Gastroesophageal sphincter (tissue), 4 donors: ENCODE measurements at regions not wholly inside any gene's neighbourhood (a gene's known extent, or its start where the extent isn't known, plus 50 kb on each side); places are given as distances from the start of the nearest gene placed in this dataset.
A peak's percentile ranks its signal among the peaks of the same experiment; 100 is the strongest.

Experiments
- ATAC-seq: fragments of 150-250 bp; one replicate; pipeline ENCODE4 v1.9.1; 2016; ENCODE audit warnings: mild to moderate bottlenecking, moderate library complexity
- H3K27ac ChIP-seq, 4 donors: fragments of 200-600 bp; sonication (generic) in 3 of 4; 1 replicate in 3 of 4; 2 replicates in 1 of 4; pipeline ENCODE4 v1.5.1; 2016 to 2019
- H3K27me3 ChIP-seq: fragments of 200-600 bp; sonication (generic); one replicate; pipeline ENCODE4 v1.5.1; 2019
- H3K36me3 ChIP-seq, 2 donors: fragments of 200-600 bp; sonication (generic); one replicate each; pipeline ENCODE4 v1.5.1; 2019; ENCODE audit warnings: control low read depth in 1 of 2
- H3K4me1 ChIP-seq, 3 donors: fragments of 200-600 bp; sonication (generic); 1 replicate in 2 of 3; 2 replicates in 1 of 3; pipeline ENCODE4 v1.5.1; 2016 to 2019; ENCODE audit warnings: control low read depth in 2 of 3
- H3K4me3 ChIP-seq, 2 donors: fragments of 200-600 bp; sonication (generic); one replicate each; pipeline ENCODE4 v1.5.1; 2019; ENCODE audit warnings: mild to moderate bottlenecking in 1 of 2, moderate library complexity in 1 of 2
- H3K9me3 ChIP-seq, 3 donors: fragments of 200-600 bp; sonication (generic); one replicate each; pipeline ENCODE4 v1.5.1; 2017 to 2019; ENCODE audit warnings: control low read depth in 2 of 3
- CTCF ChIP-seq, 4 experiments: fragments of 200-600 bp in 2 of 4; fragments of 450-650 bp in 2 of 4; sonication (generic) in 1 of 4; IDR thresholded peaks; one replicate each; pipeline ENCODE4 v1.5.1; 2017 to 2019; ENCODE audit warnings: antibody characterized with exemption in 4 of 4, mild to moderate bottlenecking in 2 of 4, moderate library complexity in 2 of 4
- EP300 ChIP-seq: sonication (generic); formaldehyde crosslinking; IDR thresholded peaks from one replicate; pipeline ENCODE4 v1.6.1; 2017; ENCODE audit warnings: antibody characterized with exemption, mild to moderate bottlenecking
- POLR2A ChIP-seq, 2 donors: fragments of 450-650 bp; IDR thresholded peaks; one replicate each; pipeline ENCODE4 v1.6.1; 2017; ENCODE audit warnings: antibody characterized with exemption in 2 of 2, mild to moderate bottlenecking in 2 of 2, moderate library complexity in 1 of 2
- POLR2AphosphoS5 ChIP-seq: sonication (generic); formaldehyde crosslinking; IDR thresholded peaks from one replicate; pipeline ENCODE4 v1.6.1; 2017; ENCODE audit warnings: antibody characterized with exemption
- WGBS, 2 donors: methylation state at CpG; one replicate each; pipeline ENCODE4 v1.1.5; 2018; ENCODE audit warnings: low coverage in 1 of 2; 5-methylcytosine and 5-hydroxymethylcytosine counted together

GRCh38 chr9:84393266-84393950 lies 52.9 kb upstream of the SLC28A3 start:
- no peak for ATAC-seq
- Histone ChIP-seq H3K4me3 (no peak overlapping the region), H3K27ac (no peak overlapping the region), H3K9me3 (no peaks in the 10 kb centered on the region), H3K36me3 (no peaks in the 10 kb centered on the region), H3K27me3 (peaks cover 40% of the 10 kb centered on the region), H3K4me1 (no peaks in the 10 kb centered on the region)
- 100% methylated on average over 1 of the region's 24 CpGs; no CpG with 5 or more reads in 1 of the 2 donors for whole genome bisulfite sequencing, 2 donors
- TF ChIP-seq EP300 (no peak), CTCF (IDR thresholded peaks at IDR 0.05) (no peak), POLR2A (IDR thresholded peaks at IDR 0.05) (no peak), POLR2AphosphoS5 (no peak)

GRCh38 chr9:84394036-84394435 lies 53.5 kb upstream of the SLC28A3 start:
- Histone ChIP-seq H3K27ac (no peak overlapping the region), H3K9me3 (no peaks in the 10 kb centered on the region), H3K4me3 (no peak overlapping the region), H3K36me3 (no peaks in the 10 kb centered on the region), H3K27me3 (peaks cover 40% of the 10 kb centered on the region), H3K4me1 (no peaks in the 10 kb centered on the region)
- TF ChIP-seq EP300 (no peak), POLR2AphosphoS5 (no peak), CTCF (IDR thresholded peaks at IDR 0.05) (no peak), POLR2A (IDR thresholded peaks at IDR 0.05) (no peak)
- 83 to 85% methylated on average over 1 to 3 of the region's 3 CpGs for WGBS, 2 donors
- ATAC-seq, result no peak

- WGBS, 2 donors, result 3 to 50% methylated on average over 4 of the region's 13 CpGs
These were observed 56.7 kb upstream of the SLC28A3 start for GRCh38 chr9:84397151-84397728.

GRCh38 chr9:84397822-84398221 lies 57.3 kb upstream of the SLC28A3 start:
- Histone ChIP-seq H3K27ac (no peak overlapping the region), H3K9me3 (peaks cover 0 to 4% (median 0%) of the 10 kb centered on the region in 3 donors), H3K4me1 (no peaks in the 10 kb centered on the region), H3K4me3 (no peak overlapping the region), H3K36me3 (no peaks in the 10 kb centered on the region), H3K27me3 (peaks cover 37% of the 10 kb centered on the region)
- WGBS, 2 donors, result 71 to 85% methylated on average over 3 to 4 of the region's 8 CpGs
- TF ChIP-seq CTCF (IDR thresholded peaks at IDR 0.05) (no peak), POLR2AphosphoS5 (no peak), POLR2A (IDR thresholded peaks at IDR 0.05) (no peak), EP300 (no peak)
- peak; percentile 10 for ATAC-seq

More at GRCh38 chr9:84397151-84397728, 56.7 kb upstream of the SLC28A3 start:
- H3K27ac ChIP-seq, result no peak overlapping the region
- H3K27me3 ChIP-seq, result peaks cover 40% of the 10 kb centered on the region
- peaks cover 0 to 4% (median 0%) of the 10 kb centered on the region in 3 donors for H3K9me3 ChIP-seq
- TF ChIP-seq POLR2AphosphoS5 (no peak), CTCF (IDR thresholded peaks at IDR 0.05) (peak; percentile 73 to 93 (median 87))
- H3K4me1 ChIP-seq, result no peaks in the 10 kb centered on the region
- no peaks in the 10 kb centered on the region for H3K36me3 ChIP-seq
- ATAC-seq, result peak; percentile 62
- H3K4me3 ChIP-seq, result no peak overlapping the region

GRCh38 chr9:84402517-84402916 lies 62.0 kb upstream of the SLC28A3 start:
- no peaks in the 10 kb centered on the region for H3K36me3 ChIP-seq
- no peak for ATAC-seq
- WGBS, 2 donors, result 66 to 83% methylated on average over 1 to 3 of the region's 4 CpGs
- no peak overlapping the region for H3K4me3 ChIP-seq
- no peak overlapping the region for H3K27ac ChIP-seq
- peaks cover 0 to 4% (median 0%) of the 10 kb centered on the region in 3 donors for H3K9me3 ChIP-seq
- no peaks in the 10 kb centered on the region for H3K27me3 ChIP-seq
- TF ChIP-seq POLR2AphosphoS5 (no peak), CTCF (IDR thresholded peaks at IDR 0.05) (no peak), POLR2A (IDR thresholded peaks at IDR 0.05) (no peak), EP300 (no peak)
- no peaks in the 10 kb centered on the region for H3K4me1 ChIP-seq
